ENCODE measurements at regions not wholly inside any gene's neighbourhood (a gene's known extent, or its start where the extent isn't known, plus 50 kb on each side); places are given as distances from the start of the nearest gene placed in this dataset.

- Histone ChIP-seq H3K4me3 (ENCODE audit: low read depth, low read length) (no peak overlapping the region), H3K9me3 (ENCODE audit: control insufficient read depth, insufficient read depth, low read depth, low read length) (no peaks in the 10 kb centered on the region), H3K36me3 (ENCODE audit: control insufficient read depth in 2 of 2, insufficient read depth in 1 of 2, low read length in 2 of 2) (no peaks in the 10 kb centered on the region), H3K27ac (ENCODE audit: extremely low read depth, low read depth, low read length) (no peak overlapping the region), H3K4me1 (ENCODE audit: control insufficient read depth, insufficient read depth, low read length) (no peaks in the 10 kb centered on the region)
- CTCF ChIA-PET: no interaction called here
- no peak for TF ChIP-seq ZBTB11 (tag by site-specific recombination; conservative IDR thresholded peaks at IDR 0.05; ENCODE audit: low read depth)
- TF ChIP-seq ZSCAN30 (tag by site-specific recombination; IDR thresholded peaks at IDR 0.05): no peak
- TF ChIP-seq HOXC10 (CRISPR knock-in tag; IDR thresholded peaks at IDR 0.05): no peak
- no peak for TF ChIP-seq ZNF169 (tag by site-specific recombination; IDR thresholded peaks at IDR 0.05)
- TF ChIP-seq ZNF223 (tag by site-specific recombination; IDR thresholded peaks at IDR 0.05): no peak
- no peak for TF ChIP-seq ZNF777 (tag by site-specific recombination; IDR thresholded peaks at IDR 0.05; ENCODE audit: borderline replicate concordance)
- TF ChIP-seq ZNF664 (tag by site-specific recombination; IDR thresholded peaks at IDR 0.05): no peak
- no peak for TF ChIP-seq ZBTB44 (tag by site-specific recombination; IDR thresholded peaks at IDR 0.05)
- no peak for TF ChIP-seq ZNF19 (tag by site-specific recombination; IDR thresholded peaks at IDR 0.05; ENCODE audit: low read depth)
- TF ChIP-seq ZNF394 (tag by site-specific recombination; IDR thresholded peaks at IDR 0.05; ENCODE audit: borderline replicate concordance): no peak
- TF ChIP-seq ZNF23 (tag by site-specific recombination; IDR thresholded peaks at IDR 0.05; ENCODE audit: borderline replicate concordance): no peak
- no peak for TF ChIP-seq ZNF624 (tag by site-specific recombination; IDR thresholded peaks at IDR 0.05)
- no peak for TF ChIP-seq ZSCAN23 (tag by site-specific recombination; IDR thresholded peaks at IDR 0.05)
- TF ChIP-seq ZNF596 (tag by site-specific recombination; IDR thresholded peaks at IDR 0.05): no peak
- POLR2A ChIA-PET: no interaction called here
Observed at GRCh38 chr5:3844266-3844665, 248.6 kb downstream of the IRX1 start.

- TF ChIP-seq ZSCAN18 (tag by site-specific recombination; IDR thresholded peaks at IDR 0.05): no peak
- TF ChIP-seq SETDB1 (IDR thresholded peaks at IDR 0.05; ENCODE audit: insufficient read length, low read length): peak; percentile 30
- TF ChIP-seq ZBTB21 (tag by site-specific recombination; IDR thresholded peaks at IDR 0.05): no peak
- ChIA-PET POLR2A (no interaction called here), CTCF (no interaction called here)
- H3K36me3 ChIP-seq (ENCODE audit: control insufficient read depth in 2 of 2, insufficient read depth in 1 of 2, low read length in 2 of 2): no peaks in the 10 kb centered on the region
- H3K9me3 ChIP-seq (ENCODE audit: control insufficient read depth, insufficient read depth, low read depth, low read length): no peaks in the 10 kb centered on the region
- H3K4me3 ChIP-seq (ENCODE audit: low read depth, low read length): no peak overlapping the region
- H3K27ac ChIP-seq (ENCODE audit: extremely low read depth, low read depth, low read length): no peak overlapping the region
- no peaks in the 10 kb centered on the region for H3K4me1 ChIP-seq (ENCODE audit: control insufficient read depth, insufficient read depth, low read length)
Observed at GRCh38 chr5:3845230-3845629, 249.6 kb downstream of the IRX1 start.
